ENCODE measurements at regions not wholly inside any gene's neighbourhood (a gene's known extent, or its start where the extent isn't known, plus 50 kb on each side); places are given as distances from the start of the nearest gene placed in this dataset.

- TF ChIP-seq ISL1 (CRISPR knock-in tag; IDR thresholded peaks at IDR 0.05) (no peak), ZNF565 (CRISPR knock-in tag; conservative IDR thresholded peaks at IDR 0.05; ENCODE audit: low read depth) (no peak)
- no peak for ATAC-seq
These were observed 482.1 kb upstream of the ANO5 start for GRCh38 chr11:21710809-21711208.

- TF ChIP-seq ZFP30 (CRISPR knock-in tag; IDR thresholded peaks at IDR 0.05) (no peak), GLIS3 (CRISPR knock-in tag; IDR thresholded peaks at IDR 0.05) (no peak), OSR1 (CRISPR knock-in tag; IDR thresholded peaks at IDR 0.05) (no peak), CSRNP3 (CRISPR knock-in tag; IDR thresholded peaks at IDR 0.05) (no peak)
- ATAC-seq = no peak
These were observed 481.5 kb upstream of the ANO5 start for GRCh38 chr11:21711341-21711740.

- TF ChIP-seq ZC3H10 (CRISPR knock-in tag; IDR thresholded peaks at IDR 0.05) (no peak), ISL1 (CRISPR knock-in tag; IDR thresholded peaks at IDR 0.05) (no peak), ZFP3 (CRISPR knock-in tag; IDR thresholded peaks at IDR 0.05) (no peak), TOX (CRISPR knock-in tag; IDR thresholded peaks at IDR 0.05; ENCODE audit: borderline replicate concordance) (no peak), CSDC2 (CRISPR knock-in tag; IDR thresholded peaks at IDR 0.05) (no peak), SNAI2 (CRISPR knock-in tag; IDR thresholded peaks at IDR 0.05) (no peak), ZFP30 (CRISPR knock-in tag; IDR thresholded peaks at IDR 0.05) (no peak), CSRNP3 (CRISPR knock-in tag; IDR thresholded peaks at IDR 0.05) (no peak)
- ATAC-seq = no peak
These were observed 469.2 kb upstream of the ANO5 start for GRCh38 chr11:21723678-21724077.

- no peak for TF ChIP-seq CREB5 (CRISPR knock-in tag; IDR thresholded peaks at IDR 0.05; ENCODE audit: low read depth)
- TF ChIP-seq ZNF565 (CRISPR knock-in tag; conservative IDR thresholded peaks at IDR 0.05; ENCODE audit: low read depth) = no peak
- no peak for TF ChIP-seq PPARA (CRISPR knock-in tag; IDR thresholded peaks at IDR 0.05; ENCODE audit: borderline replicate concordance)
- no peak for TF ChIP-seq SNAI2 (CRISPR knock-in tag; IDR thresholded peaks at IDR 0.05)
- no peak for TF ChIP-seq ZC3H10 (CRISPR knock-in tag; IDR thresholded peaks at IDR 0.05)
- no peak for TF ChIP-seq ARNTL (CRISPR knock-in tag; IDR thresholded peaks at IDR 0.05; ENCODE audit: borderline replicate concordance, low read depth)
- TF ChIP-seq ZNF8 (CRISPR knock-in tag; IDR thresholded peaks at IDR 0.05) = no peak
- no peak for TF ChIP-seq ZFP3 (CRISPR knock-in tag; IDR thresholded peaks at IDR 0.05)
- TF ChIP-seq ESRRG (CRISPR knock-in tag; IDR thresholded peaks at IDR 0.05) = no peak
- no peak for TF ChIP-seq OSR1 (CRISPR knock-in tag; IDR thresholded peaks at IDR 0.05)
- no peak for TF ChIP-seq TCF4 (CRISPR knock-in tag; IDR thresholded peaks at IDR 0.05; ENCODE audit: borderline replicate concordance)
- no peak for TF ChIP-seq CSDC2 (CRISPR knock-in tag; IDR thresholded peaks at IDR 0.05)
- no peak for TF ChIP-seq TSHZ2 (CRISPR knock-in tag; IDR thresholded peaks at IDR 0.05)
- TF ChIP-seq POU6F1 (CRISPR knock-in tag; IDR thresholded peaks at IDR 0.05; ENCODE audit: borderline replicate concordance, low read depth) = no peak
- no peak for ATAC-seq
These were observed 465.8 kb upstream of the ANO5 start for GRCh38 chr11:21727102-21727501.
